Activated T-helper 17 cell treated with anti-CD3 and anti-CD28 coated beads, Interleukin-2, amount 50 U/mL, for 72 hours (primary cell): ENCODE measurements at regions not wholly inside any gene's neighbourhood (a gene's known extent, or its start where the extent isn't known, plus 50 kb on each side); places are given as distances from the start of the nearest gene placed in this dataset.

Source experiments
- ATAC-seq: fragments of 150-1000 bp; cut with Tn5 transposase; replicated peaks from 2 replicates; pipeline ENCODE4 v1.10.0; 2021; ENCODE audit warnings: mild to moderate bottlenecking, moderate library complexity
- H3K27ac Mint-ChIP-seq: one replicate; pipeline ENCODE4 v1.8.0; 2022; ENCODE audit warnings: mixed read lengths
- H3K27me3 Mint-ChIP-seq: one replicate; pipeline ENCODE4 v1.8.0; 2022; ENCODE audit warnings: mixed read lengths
- H3K36me3 Mint-ChIP-seq: one replicate; pipeline ENCODE4 v1.8.0; 2022; ENCODE audit warnings: low read depth, mild to moderate bottlenecking, mixed read lengths
- H3K4me1 Mint-ChIP-seq: one replicate; pipeline ENCODE4 v1.8.0; 2022; ENCODE audit warnings: mixed read lengths
- H3K4me3 Mint-ChIP-seq: one replicate; pipeline ENCODE4 v1.8.0; 2022; ENCODE audit warnings: mild to moderate bottlenecking, mixed read lengths
- H3K9me3 Mint-ChIP-seq: one replicate; pipeline ENCODE4 v1.8.0; 2022; ENCODE audit warnings: mixed read lengths

DNA sequence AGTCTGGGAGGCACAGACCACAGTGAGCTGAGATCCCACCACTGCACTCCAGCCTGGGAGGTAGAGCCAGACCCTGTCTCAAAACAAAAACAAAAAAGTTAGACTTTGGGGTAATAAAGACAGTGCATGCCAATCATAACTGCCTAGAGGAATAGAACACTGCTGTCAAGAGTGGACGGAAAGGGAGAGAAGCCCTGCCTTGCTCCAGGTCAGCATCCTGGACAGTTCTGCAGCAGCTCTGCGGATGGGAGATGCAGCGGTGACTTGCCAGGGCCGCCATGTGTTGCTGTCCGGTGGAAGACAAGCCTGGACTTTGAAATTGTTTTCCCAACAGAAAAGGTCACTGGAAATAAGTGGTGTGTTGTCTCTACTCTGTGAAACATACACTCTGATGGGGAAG, 618.2 kb downstream of the TBC1D22A start:
- Mint-ChIP-seq H3K27me3 (peaks cover 3% of the 10 kb centered on the region), H3K4me1 (peaks cover 11% of the 10 kb centered on the region), H3K4me3 (no peak overlapping the region), H3K27ac (no peak overlapping the region), H3K36me3 (no peaks in the 10 kb centered on the region), H3K9me3 (peaks cover 4% of the 10 kb centered on the region)
- no peak for ATAC-seq

DNA sequence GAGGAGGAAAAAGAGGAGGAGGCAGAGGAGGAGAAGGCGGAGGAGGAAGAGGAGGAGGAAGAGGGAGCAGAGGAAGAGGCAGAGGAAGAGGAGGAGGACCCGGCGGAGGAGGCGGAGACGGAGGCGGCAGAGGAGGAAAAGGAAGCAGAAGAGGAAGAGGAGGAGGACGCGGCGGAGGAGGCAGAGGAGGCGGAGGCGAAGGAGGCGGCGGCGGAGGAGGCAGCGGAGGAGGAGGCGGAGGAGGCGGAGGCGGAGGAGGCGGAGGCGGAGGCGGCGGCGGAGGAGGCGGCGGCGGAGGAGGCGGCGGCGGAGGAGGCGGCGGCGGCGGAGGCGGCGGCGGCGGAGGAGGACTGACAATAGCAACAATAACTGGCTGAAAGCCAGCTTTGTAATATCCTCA, 616.6 kb downstream of the TBC1D22A start:
- peaks cover 4% of the 10 kb centered on the region for H3K9me3 Mint-ChIP-seq
- H3K27ac Mint-ChIP-seq: no peak overlapping the region
- no peaks in the 10 kb centered on the region for H3K36me3 Mint-ChIP-seq
- H3K4me3 Mint-ChIP-seq: no peak overlapping the region
- H3K4me1 Mint-ChIP-seq: peaks cover 11% of the 10 kb centered on the region
- no peak for ATAC-seq
- H3K27me3 Mint-ChIP-seq: peaks cover 3% of the 10 kb centered on the region

DNA sequence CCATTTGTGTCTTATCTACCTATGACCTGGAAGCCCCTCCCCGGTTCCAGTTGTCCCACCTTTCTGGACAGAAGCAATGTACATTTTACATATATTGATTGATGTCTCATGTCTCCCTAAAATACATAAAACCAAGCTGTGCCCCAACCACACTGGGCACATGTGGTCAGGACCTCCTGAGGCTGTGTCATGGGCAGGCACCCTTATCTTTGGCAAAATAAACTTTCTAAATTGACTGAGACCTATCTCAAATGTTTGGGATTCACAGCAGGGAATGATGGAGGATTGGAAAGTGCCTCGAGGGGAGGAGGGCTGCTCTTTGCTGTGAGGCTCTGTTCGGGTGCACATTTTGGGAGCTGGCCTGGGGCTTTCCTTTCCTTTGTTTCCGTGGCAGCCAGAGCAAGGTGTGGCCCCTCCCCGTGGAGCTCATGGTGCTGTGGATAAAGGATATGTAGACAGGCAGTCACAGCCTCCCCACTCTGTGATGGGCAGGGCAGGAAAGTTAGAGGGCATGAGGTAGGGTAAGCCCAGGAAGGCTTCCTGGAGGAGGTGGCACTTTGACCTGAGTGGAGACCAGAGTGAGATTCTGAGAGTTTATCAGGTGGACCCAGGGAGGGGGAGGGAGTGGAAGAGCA, 615.6 kb downstream of the TBC1D22A start:
- peaks cover 4% of the 10 kb centered on the region for H3K9me3 Mint-ChIP-seq
- peaks cover 3% of the 10 kb centered on the region for H3K27me3 Mint-ChIP-seq
- H3K4me1 Mint-ChIP-seq: peaks cover 11% of the 10 kb centered on the region
- no peak overlapping the region for H3K27ac Mint-ChIP-seq
- H3K36me3 Mint-ChIP-seq: no peaks in the 10 kb centered on the region
- no peak for ATAC-seq
- no peak overlapping the region for H3K4me3 Mint-ChIP-seq

DNA sequence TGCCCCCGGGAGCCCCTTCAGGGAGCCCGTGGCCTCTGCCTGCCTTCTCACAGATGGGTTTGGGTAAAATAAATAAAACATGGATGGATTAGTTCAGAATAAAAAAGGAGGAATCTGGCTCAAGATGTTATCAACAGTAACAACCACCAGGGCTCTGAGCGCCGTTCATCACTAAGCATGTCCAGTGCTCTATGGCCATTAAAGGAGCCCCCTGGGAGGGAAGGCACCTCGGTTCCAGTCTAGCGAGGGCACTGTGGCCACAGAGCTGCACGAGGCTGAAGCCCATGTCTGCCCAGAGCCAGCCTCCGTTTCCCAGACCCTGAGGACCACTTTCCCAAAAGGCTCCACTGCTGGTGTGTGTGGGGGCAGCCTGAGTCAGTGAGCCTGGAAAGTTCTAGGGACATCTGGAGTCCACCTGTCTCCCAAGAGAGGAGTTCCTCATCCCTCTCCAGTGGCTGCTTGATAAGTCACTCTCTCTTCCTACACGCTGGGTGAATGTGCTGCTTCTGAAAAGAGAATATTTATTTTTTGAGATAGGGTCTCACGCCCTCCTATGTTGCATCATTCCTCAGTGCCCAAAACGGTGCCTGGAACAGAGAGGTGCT, 614.6 kb downstream of the TBC1D22A start:
- H3K36me3 Mint-ChIP-seq: no peaks in the 10 kb centered on the region

DNA sequence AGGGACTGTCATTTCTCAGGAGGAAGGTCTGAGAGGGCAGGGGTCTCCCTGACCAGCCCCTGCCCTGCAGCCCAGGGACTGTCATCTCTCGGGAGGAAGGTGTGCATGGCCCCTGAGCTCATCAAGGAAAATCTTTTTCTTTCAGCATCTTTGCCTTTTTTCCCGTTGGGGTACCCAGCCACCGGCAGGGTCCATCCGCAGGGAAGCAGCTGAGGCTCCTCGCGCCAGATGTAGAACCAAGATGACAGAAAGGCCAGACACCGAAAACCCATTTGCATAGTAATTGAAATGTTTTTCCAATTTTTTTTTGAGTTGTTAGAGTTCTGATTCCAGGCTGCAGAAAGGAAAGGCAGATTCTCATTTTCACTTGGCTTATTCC, 613.9 kb downstream of the TBC1D22A start:
- Mint-ChIP-seq H3K9me3 (peaks cover 4% of the 10 kb centered on the region), H3K4me3 (no peak overlapping the region), H3K36me3 (no peaks in the 10 kb centered on the region), H3K27me3 (peaks cover 6% of the 10 kb centered on the region), H3K27ac (no peak overlapping the region), H3K4me1 (peaks cover 11% of the 10 kb centered on the region)
- no peak for ATAC-seq

More for the DNA sequence above, 614.6 kb downstream of the TBC1D22A start:
- peaks cover 4% of the 10 kb centered on the region for H3K9me3 Mint-ChIP-seq
- H3K4me1 Mint-ChIP-seq: peaks cover 11% of the 10 kb centered on the region
- no peak overlapping the region for H3K27ac Mint-ChIP-seq
- no peak for ATAC-seq
- H3K4me3 Mint-ChIP-seq: no peak overlapping the region
- H3K27me3 Mint-ChIP-seq: peaks cover 6% of the 10 kb centered on the region

DNA sequence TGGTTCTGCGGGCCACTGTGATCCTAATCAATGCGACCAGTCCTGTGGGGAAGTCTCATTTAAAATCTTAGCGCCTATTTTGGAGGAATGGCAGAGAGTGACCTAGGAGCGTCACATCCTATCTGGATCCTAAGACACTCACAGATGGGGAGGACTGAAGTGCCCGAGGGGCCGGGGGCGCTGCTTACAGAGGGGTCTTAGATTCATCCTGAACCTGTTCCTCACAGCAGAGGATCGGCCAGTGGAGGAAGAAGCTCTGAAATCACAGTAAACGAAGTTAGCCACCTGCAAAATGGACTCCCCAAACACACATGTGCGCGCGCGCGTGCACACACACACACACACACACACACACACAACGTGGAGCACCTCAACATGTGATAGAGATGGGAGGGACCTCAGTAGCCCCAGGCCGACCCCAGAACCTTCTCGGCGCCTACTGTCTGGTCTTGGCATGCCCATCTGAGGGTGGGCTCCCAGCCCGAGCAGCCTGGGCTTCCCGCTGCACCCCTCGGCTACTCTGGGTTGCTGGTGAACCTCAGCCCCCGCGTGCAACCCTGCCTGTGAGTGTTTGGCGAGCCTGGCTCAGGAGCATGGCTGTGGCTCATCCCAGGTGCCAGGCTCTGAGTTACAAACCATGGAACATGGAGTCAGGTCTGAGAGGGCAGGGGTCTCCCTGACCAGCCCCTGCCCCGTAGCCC, 613.3 kb downstream of the TBC1D22A start:
- no peak overlapping the region for H3K4me3 Mint-ChIP-seq
- H3K9me3 Mint-ChIP-seq: peaks cover 4% of the 10 kb centered on the region
- H3K36me3 Mint-ChIP-seq: no peaks in the 10 kb centered on the region
- no peak for ATAC-seq
- peaks cover 6% of the 10 kb centered on the region for H3K27me3 Mint-ChIP-seq
- no peak overlapping the region for H3K27ac Mint-ChIP-seq
- H3K4me1 Mint-ChIP-seq: peaks cover 11% of the 10 kb centered on the region

DNA sequence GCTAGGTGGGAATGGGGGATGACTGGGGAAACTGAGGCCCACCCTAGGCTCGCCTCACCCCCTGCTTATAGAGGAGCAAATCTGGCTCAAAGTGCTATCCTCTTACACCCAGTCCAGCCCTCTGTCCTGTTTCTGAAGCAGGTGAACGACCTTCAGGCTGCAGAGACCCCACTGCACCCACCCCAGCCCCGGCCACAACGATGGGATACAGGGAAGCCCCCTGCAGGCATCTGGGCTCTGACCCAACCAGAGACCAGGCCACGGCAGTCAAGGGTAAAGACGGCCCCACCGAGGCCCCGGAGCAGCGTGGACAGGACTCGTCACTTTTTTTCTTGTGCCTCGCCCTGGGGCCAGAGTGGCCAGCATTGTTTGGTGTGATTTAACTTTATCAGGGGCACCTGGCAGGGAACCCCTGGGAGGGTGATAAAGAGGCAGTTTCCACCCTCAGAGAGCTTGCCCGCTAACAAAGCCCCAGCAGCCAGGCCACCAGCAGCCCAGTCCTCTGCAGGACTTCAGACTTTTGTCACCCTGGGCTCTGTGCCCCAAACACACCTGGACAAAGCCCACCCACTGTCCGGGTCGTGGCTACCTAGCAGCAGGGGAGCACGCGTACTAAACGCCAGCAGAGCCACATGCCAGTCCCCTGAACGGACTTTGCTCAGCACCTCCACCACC, 612.6 kb downstream of the TBC1D22A start:
- H3K27ac Mint-ChIP-seq: no peak overlapping the region
- peaks cover 11% of the 10 kb centered on the region for H3K4me1 Mint-ChIP-seq
- H3K9me3 Mint-ChIP-seq: peaks cover 4% of the 10 kb centered on the region
- no peaks in the 10 kb centered on the region for H3K36me3 Mint-ChIP-seq
- H3K27me3 Mint-ChIP-seq: peaks cover 9% of the 10 kb centered on the region
- no peak overlapping the region for H3K4me3 Mint-ChIP-seq
- ATAC-seq: no peak

DNA sequence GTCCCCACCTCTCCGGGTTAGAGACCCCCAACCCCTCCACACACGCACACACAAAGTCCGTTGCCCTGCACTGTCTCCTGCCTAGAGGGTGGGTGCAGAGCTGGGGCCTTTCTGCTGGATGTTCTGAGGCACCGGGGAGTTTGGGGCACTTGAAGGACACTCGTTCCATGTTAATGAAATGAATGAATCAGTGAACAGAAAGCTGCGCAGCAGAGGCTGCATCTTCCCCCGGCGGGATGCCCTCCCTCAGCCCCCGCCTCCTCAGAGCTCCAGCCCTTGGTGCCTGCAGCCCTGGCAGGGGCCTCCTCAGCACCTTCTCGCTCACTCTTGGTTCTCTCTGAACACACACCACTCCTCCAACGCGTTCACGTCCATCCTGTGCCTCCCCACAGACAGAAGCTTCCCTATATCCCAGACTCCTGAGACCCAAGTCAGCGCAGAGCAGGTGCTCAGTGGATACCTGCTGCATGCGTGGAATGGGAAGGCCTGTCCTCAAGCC, 611.9 kb downstream of the TBC1D22A start:
- H3K27me3 Mint-ChIP-seq: peaks cover 10% of the 10 kb centered on the region
- no peaks in the 10 kb centered on the region for H3K36me3 Mint-ChIP-seq
- H3K4me1 Mint-ChIP-seq: peaks cover 11% of the 10 kb centered on the region
- ATAC-seq: no peak
- peaks cover 4% of the 10 kb centered on the region for H3K9me3 Mint-ChIP-seq
- H3K4me3 Mint-ChIP-seq: no peak overlapping the region
- H3K27ac Mint-ChIP-seq: no peak overlapping the region

DNA sequence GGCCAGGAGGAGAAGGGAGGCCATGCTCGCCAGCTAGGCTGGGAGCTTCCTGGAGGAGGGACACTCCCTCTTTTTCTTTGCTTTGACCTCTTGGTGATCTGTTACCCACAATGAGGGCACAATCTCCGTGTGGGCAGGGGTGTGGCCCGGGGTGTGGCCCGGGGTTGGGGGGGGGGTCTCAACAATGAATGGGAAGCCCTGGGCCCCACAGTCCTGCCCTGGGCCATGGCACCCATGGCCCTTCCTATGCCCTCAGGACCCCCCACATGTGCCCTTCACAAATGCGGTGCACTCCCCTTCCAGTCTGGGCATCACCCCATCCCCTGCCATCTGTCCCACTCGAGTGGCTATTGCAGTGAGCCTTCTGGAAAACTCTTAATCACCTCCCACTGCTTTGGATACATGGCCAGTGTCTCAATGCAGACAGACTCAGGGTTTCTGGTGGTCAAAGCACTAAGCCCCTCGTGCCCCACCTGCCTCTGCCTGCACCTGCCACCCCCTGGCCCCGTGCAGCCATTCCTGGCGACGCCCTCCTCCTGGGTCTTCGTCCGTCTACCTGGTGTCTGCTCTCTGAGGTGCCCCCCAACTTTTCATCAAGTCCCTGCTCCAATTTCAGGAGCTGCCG, 611.3 kb downstream of the TBC1D22A start:
- Mint-ChIP-seq H3K4me1 (peaks cover 9% of the 10 kb centered on the region), H3K36me3 (no peaks in the 10 kb centered on the region), H3K9me3 (peaks cover 3% of the 10 kb centered on the region), H3K27me3 (peaks cover 10% of the 10 kb centered on the region), H3K4me3 (no peak overlapping the region), H3K27ac (no peak overlapping the region)
- no peak for ATAC-seq

DNA sequence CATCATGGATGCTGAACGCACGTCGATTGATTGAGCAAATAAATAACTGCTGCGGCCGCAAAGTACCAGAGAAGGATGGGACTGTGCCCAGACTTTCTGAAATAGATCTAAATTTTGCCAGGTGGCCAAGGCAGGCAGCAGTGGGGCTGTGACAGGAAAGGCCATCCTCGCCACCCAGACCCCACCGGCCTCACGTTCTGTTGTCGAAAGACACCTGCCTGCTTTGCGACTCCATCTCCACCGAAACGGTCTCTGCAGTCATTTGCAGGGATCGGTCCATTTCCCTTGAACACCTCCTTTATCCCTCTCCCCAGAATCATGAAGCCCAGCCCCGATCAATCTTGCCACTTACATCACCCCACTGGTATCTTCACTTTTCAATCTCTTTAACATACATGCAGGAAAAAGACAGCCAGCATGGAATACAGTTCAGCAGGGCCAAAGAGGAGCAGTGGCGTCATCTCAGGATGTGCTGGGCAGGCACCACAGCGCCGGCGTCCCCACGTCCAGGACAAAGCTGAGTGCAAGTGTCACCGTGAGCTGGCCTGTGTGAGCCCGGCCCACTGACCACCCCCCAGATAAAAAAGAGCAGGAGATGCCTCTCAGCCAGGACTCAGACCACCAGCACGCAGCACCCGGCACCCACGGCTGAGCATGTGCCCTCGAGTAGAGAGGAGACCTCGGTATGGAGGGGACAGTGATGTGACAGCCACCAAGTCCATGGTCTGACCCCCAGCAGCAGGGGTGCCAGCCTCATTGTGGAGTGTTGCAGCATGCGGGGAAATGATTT, 610.3 kb downstream of the TBC1D22A start:
- ATAC-seq: no peak
- H3K36me3 Mint-ChIP-seq: no peaks in the 10 kb centered on the region
- no peaks in the 10 kb centered on the region for H3K4me1 Mint-ChIP-seq

DNA sequence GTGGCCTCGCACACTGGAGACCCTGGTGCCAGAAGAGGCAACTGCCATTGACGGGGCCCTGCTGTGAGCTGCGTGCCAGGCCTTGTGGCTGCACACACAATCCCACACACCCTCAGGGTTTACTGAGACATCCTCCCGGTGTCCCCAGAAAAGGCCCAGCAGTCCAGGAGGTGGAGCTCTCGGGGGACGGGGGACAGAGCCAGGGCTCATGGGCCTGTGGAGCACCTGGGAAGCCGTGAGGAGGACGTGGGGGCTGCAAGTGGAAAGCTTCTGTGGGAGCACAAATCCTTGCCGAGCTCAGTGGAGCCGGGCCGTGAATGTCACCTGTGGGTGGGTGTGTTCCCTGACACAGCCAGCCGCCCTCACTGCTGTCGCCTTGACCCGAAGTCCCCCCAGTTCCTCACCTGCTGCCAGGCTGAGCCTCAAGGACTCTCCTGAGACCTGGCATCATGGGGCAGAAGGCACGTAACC, 609.7 kb downstream of the TBC1D22A start:
- Mint-ChIP-seq H3K36me3 (no peaks in the 10 kb centered on the region), H3K27ac (no peak overlapping the region), H3K4me3 (no peak overlapping the region), H3K27me3 (peaks cover 11% of the 10 kb centered on the region), H3K9me3 (no peaks in the 10 kb centered on the region), H3K4me1 (no peaks in the 10 kb centered on the region)
- ATAC-seq: no peak

More for the DNA sequence above, 610.3 kb downstream of the TBC1D22A start:
- H3K27me3 Mint-ChIP-seq: peaks cover 10% of the 10 kb centered on the region
- H3K27ac Mint-ChIP-seq: no peak overlapping the region
- H3K4me3 Mint-ChIP-seq: no peak overlapping the region
- no peaks in the 10 kb centered on the region for H3K9me3 Mint-ChIP-seq

DNA sequence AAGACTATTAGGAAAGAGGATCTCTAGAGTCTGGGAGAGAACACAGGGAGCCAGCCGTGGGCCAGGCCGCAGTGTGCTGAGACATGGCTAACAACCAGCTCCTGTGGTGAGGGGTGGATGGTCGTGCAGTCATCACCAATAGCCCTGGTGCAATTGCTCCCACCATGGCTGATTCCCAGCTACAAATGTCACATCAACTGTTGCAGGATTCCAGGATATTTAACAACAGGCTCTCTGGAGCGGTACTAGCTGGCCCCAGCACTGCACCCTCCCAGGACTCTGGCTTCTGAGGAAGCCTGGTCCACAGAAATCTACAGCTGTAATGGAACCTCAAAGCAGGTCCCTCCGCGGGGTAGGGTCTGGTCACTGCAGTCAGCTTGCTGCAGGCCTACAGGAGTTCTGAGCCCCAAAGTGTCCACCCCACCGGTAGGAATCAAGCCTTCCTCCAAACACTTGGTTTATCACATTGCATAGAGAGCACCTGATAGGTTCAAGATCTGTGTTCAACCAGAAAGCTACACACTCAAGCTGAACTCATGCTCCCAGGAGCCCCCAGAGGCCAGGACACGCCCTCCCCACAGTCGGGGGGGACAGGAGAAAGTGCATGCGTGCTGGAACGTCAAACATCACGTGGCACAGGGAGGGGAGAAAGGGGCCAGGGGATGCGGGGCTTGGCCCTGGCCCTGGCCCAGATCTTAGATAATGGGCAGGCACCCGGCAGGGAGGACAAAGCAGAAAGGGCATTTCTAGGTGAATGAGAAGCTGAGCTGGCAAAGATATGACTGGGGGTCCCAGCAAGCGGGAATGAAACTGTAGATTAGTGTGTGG, 609.0 kb downstream of the TBC1D22A start:
- Mint-ChIP-seq H3K4me1 (no peaks in the 10 kb centered on the region), H3K9me3 (no peaks in the 10 kb centered on the region), H3K36me3 (no peaks in the 10 kb centered on the region), H3K4me3 (no peak overlapping the region), H3K27ac (no peak overlapping the region), H3K27me3 (peaks cover 14% of the 10 kb centered on the region)
- ATAC-seq: no peak
